ENCODE measurements at regions not wholly inside any gene's neighbourhood (a gene's known extent, or its start where the extent isn't known, plus 50 kb on each side); places are given as distances from the start of the nearest gene placed in this dataset.

DNA sequence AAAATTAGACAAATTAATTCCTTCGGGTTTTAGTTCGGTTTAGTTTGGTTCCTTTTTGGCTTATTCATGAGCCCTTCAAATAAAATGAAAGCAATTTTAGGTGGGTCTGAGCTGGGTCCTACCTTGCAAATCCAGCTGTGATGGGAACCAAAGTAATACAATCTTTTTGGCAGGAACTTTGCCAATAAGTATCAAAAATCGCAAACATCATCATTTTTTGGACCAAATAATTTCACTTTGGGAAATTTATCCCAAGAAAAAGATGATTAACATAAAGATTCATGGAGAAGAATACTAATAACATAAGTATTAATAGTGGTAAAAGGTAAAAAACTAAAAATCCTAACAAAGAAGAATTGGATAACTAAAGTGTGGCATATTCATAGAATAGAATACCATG, 67.8 kb upstream of the MYOCD start:
- TF ChIP-seq, protein P1, sequence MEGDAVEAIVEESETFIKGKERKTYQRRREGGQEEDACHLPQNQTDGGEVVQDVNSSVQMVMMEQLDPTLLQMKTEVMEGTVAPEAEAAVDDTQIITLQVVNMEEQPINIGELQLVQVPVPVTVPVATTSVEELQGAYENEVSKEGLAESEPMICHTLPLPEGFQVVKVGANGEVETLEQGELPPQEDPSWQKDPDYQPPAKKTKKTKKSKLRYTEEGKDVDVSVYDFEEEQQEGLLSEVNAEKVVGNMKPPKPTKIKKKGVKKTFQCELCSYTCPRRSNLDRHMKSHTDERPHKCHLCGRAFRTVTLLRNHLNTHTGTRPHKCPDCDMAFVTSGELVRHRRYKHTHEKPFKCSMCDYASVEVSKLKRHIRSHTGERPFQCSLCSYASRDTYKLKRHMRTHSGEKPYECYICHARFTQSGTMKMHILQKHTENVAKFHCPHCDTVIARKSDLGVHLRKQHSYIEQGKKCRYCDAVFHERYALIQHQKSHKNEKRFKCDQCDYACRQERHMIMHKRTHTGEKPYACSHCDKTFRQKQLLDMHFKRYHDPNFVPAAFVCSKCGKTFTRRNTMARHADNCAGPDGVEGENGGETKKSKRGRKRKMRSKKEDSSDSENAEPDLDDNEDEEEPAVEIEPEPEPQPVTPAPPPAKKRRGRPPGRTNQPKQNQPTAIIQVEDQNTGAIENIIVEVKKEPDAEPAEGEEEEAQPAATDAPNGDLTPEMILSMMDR (IDR thresholded peaks at IDR 0.05) = no peak
- no peaks in the 10 kb centered on the region for H3K9me3 ChIP-seq
- whole genome bisulfite sequencing = 94% methylated on average over 3 of the region's 3 CpGs
- no peak overlapping the region for H3K4me3 ChIP-seq
- no peaks in the 10 kb centered on the region for H3K4me1 ChIP-seq
- no peaks in the 10 kb centered on the region for H3K36me3 ChIP-seq
- H3K27ac ChIP-seq = no peak overlapping the region
- H3K27me3 ChIP-seq = no peaks in the 10 kb centered on the region
- no peak for DNase-seq (ENCODE audit: low spot score in 2 of 2)

GRCh38 chr17:12599186-12599920, 66.3 kb upstream of the MYOCD start:
- Histone ChIP-seq H3K27ac (no peak overlapping the region), H3K9me3 (no peaks in the 10 kb centered on the region), H3K27me3 (no peaks in the 10 kb centered on the region), H3K4me3 (no peak overlapping the region), H3K4me1 (no peaks in the 10 kb centered on the region), H3K36me3 (no peaks in the 10 kb centered on the region)
- WGBS = 59% methylated on average over 3 of the region's 3 CpGs
- TF ChIP-seq POLR2AphosphoS5 (IDR thresholded peaks at IDR 0.05) (no peak), EP300 (IDR thresholded peaks at IDR 0.05) (no peak), POLR2A (IDR thresholded peaks at IDR 0.05) (no peak)
- TF ChIP-seq, protein P1 (IDR thresholded peaks at IDR 0.05) = no peak
- DNase-seq (ENCODE audit: low spot score in 2 of 2) = no peak

GRCh38 chr17:12600349-12600748, 65.3 kb upstream of the MYOCD start:
- H3K27me3 ChIP-seq = no peaks in the 10 kb centered on the region
- no peaks in the 10 kb centered on the region for H3K9me3 ChIP-seq
- H3K36me3 ChIP-seq = no peaks in the 10 kb centered on the region
- WGBS = 74% methylated on average over 2 of the region's 2 CpGs
- no peak overlapping the region for H3K27ac ChIP-seq
- TF ChIP-seq POLR2A (IDR thresholded peaks at IDR 0.05) (no peak), EP300 (IDR thresholded peaks at IDR 0.05) (no peak), POLR2AphosphoS5 (IDR thresholded peaks at IDR 0.05) (no peak)
- TF ChIP-seq, protein P1 (IDR thresholded peaks at IDR 0.05) = no peak
- no peak overlapping the region for H3K4me3 ChIP-seq
- DNase-seq (ENCODE audit: low spot score in 2 of 2) = no peak
- no peaks in the 10 kb centered on the region for H3K4me1 ChIP-seq

GRCh38 chr17:12603566-12603965, 62.1 kb upstream of the MYOCD start:
- DNase-seq (ENCODE audit: low spot score in 2 of 2) = no peak

GRCh38 chr17:12605222-12605621, 60.5 kb upstream of the MYOCD start:
- no peak for DNase-seq (ENCODE audit: low spot score in 2 of 2)
- no peak for TF ChIP-seq EP300 (IDR thresholded peaks at IDR 0.05)
- no peak for TF ChIP-seq POLR2AphosphoS5 (IDR thresholded peaks at IDR 0.05)
- TF ChIP-seq, protein P1 (IDR thresholded peaks at IDR 0.05) = no peak
- no peak for TF ChIP-seq POLR2A (IDR thresholded peaks at IDR 0.05)
- WGBS = 98% methylated on average over 5 of the region's 5 CpGs
- H3K4me1 ChIP-seq = no peaks in the 10 kb centered on the region
- no peaks in the 10 kb centered on the region for H3K27me3 ChIP-seq
- no peaks in the 10 kb centered on the region for H3K9me3 ChIP-seq
- H3K27ac ChIP-seq = no peak overlapping the region
- H3K4me3 ChIP-seq = no peak overlapping the region
- H3K36me3 ChIP-seq = no peaks in the 10 kb centered on the region

More at GRCh38 chr17:12603566-12603965, 62.1 kb upstream of the MYOCD start:
- no peaks in the 10 kb centered on the region for H3K4me1 ChIP-seq
- no peaks in the 10 kb centered on the region for H3K9me3 ChIP-seq
- no peaks in the 10 kb centered on the region for H3K27me3 ChIP-seq
- H3K36me3 ChIP-seq = no peaks in the 10 kb centered on the region
- TF ChIP-seq POLR2AphosphoS5 (IDR thresholded peaks at IDR 0.05) = no peak
- TF ChIP-seq, protein P1 (IDR thresholded peaks at IDR 0.05) = no peak
- TF ChIP-seq POLR2A (IDR thresholded peaks at IDR 0.05) = no peak
- TF ChIP-seq EP300 (IDR thresholded peaks at IDR 0.05) = no peak
- no peak overlapping the region for H3K27ac ChIP-seq
- no peak overlapping the region for H3K4me3 ChIP-seq
- 84% methylated on average over 6 of the region's 6 CpGs for WGBS

Data from suprapubic skin (tissue), 4 donors.